ENCODE measurements at regions not wholly inside any gene's neighbourhood (a gene's known extent, or its start where the extent isn't known, plus 50 kb on each side); places are given as distances from the start of the nearest gene placed in this dataset.

DNA sequence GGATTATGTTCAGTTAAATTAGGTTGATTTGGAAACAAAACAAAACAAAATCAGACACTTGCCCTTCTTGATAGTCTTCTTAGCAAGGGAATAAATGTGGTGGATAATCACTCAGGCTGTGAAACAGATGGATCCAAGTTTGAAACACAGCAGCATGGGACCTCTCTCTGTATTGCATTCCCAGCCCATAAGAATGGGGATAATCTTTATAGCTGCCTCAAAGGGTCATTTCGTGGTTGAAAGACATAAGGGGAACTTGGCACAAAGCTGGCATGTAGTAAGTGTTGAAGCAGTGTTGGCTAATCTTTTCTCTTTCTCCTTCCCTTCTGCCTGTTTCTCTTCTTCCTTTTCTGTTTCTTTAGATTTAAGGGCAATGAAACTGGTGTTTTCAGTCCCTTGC, 333.9 kb upstream of the TLE4 start:
- DNase-seq, result no peak

DNA sequence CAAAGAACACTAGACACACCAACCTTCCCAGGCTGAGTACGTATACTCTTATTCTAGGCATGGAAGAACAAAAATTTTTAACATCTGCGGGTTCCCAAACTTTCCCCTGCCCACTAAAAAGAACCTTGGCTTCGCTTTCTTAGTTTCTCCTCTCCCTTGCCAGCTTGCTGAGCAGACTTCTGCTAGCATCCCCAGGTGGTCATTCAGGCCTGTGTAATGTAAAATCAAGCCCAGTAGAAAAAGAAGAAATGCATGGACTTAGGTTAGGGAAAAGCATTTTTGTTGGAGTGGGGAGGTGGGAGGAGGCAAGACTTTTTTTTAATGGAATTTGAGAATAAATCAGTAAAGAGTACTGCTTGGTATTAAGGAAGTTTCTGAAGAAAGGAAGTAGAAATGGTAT, 331.0 kb upstream of the TLE4 start:
- DNase-seq, result no peak

DNA sequence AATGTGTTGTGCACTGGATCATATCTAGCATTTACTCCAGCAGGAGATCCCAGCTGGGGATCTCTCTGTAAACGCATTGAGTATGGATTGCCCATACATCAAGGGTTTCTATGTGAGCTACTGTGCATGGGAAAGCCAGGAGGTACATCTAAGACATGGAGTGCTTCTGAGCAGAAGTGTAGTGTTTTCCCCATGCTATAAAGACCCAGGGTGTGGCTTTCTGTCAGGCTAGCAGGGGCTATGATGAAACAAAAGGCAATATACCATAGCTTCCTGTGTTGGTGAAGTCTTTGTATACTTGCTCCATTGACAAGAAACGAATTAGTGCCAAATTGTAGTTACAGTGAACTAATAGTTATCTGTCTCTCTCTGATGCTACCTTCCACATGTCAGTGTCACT, 329.3 kb upstream of the TLE4 start:
- no peak for DNase-seq

DNA sequence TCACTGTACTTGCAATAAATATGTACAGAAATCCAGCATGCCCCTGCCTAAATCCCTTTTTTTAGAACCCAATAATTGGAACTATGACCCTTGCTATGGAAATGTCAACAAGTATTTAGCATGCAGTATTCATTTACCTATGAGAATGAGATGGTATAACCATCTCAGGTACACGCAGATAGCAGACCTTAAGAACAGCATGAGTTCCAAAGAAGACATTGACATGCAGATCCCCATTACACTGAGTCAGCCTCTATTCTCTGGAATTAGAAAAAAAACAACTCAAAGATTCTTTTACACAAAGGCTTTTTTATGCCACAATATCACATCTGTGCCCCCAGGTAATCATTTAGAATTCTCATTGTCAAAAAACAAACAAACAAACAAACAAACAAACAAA, 325.6 kb upstream of the TLE4 start:
- no peak for DNase-seq

DNA sequence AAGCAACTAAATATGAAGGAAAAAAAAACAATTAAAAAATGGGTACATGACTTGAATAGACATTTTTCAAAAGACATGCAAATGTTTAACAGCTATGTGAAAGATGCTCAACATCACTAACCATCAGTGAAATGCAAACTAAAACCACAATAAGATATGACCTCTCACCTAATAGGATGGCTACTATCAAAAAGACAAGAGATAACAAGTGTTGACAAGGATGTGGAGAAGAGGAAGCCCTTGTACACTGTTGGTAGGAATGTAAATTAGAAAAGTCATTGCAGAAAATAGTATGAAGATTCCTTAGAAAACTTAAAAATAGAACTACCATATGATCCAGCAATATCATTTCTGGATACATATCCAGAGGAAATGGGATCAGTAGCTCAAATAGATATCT, 324.7 kb upstream of the TLE4 start:
- no peak for DNase-seq

DNA sequence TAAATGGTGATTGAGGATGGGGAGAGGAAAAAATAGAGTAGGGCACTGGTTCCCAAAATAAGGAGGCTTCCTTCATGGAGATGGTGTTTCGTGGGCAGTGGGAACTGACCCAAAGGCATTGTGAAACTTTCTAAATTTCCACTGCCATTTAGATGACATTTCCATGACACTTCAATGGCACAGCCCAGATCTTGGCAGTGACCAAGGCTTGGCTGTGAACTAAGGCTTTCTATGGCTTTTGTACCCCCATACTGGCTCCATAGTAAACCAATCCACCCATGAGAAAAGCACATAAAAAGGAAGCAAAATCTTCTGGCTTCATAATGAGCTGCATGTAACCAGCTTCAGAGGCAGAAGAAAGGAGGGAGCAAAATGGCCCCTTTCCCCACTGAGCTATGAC, 321.0 kb upstream of the TLE4 start:
- DNase-seq, result no peak

DNA sequence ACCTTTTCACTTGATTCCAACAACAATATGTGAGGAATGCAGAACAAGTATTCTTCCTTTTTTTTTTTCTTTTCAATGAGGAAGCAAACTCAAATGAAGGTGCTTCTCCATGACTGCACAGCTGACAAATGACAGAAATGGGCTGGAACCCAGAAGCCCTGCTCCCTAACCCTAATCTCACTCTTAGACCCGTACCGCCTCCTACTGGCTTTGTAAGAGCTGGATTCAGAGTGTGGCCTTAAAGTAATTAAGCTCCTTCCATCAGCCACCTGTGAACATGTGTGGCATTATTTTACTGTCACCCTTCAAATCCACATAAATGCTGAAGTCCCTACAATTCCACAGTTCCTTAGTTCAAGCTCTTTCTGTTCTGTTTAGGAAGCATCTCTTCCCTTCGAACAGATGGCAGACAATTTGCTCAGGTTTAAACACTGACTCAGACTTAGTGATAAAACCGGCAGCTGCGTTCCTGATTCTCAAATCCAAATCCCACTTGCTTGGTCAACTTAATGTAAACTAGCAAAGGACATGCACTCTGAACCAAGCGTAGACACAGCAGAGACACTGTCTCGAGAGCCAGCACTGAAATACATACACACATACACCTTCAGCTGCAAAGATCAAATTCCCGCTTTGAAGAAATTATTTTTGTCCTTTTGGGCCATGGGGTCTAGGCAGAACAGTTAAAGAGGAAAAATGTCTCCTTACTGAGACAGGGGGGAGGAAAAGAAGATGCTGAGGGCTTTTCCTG, 316.7 kb upstream of the TLE4 start:
- DNase-seq, result no peak

DNA sequence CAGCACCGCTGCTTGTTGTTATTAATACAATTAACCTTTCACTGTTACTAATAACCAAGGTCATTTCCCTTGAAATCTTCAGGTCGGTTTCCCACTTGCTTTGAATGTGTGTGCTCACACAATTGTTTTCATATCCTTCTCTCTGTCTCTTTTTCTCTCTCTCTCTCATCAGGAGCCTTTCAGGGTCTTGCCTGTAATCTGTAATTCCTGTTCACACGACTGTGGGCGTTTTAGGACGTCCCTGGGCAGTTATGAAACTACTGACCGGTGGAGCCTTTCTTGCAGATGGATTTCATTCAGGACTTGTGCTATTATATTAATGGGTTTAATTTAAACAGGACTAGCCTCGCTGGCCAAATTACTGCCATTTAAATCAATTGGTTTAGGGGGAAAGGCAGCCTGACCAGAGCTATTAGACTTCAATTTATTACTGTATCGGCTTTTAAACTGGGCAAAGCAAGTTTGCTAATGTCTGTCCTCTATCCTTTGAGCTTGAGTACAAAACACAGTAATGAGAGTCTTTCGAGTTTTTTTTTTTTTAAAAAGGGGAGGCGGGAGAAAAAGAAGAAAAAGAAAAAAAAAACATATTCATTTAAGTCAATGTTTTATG, 316.0 kb upstream of the TLE4 start:
- DNase-seq, result no peak

DNA sequence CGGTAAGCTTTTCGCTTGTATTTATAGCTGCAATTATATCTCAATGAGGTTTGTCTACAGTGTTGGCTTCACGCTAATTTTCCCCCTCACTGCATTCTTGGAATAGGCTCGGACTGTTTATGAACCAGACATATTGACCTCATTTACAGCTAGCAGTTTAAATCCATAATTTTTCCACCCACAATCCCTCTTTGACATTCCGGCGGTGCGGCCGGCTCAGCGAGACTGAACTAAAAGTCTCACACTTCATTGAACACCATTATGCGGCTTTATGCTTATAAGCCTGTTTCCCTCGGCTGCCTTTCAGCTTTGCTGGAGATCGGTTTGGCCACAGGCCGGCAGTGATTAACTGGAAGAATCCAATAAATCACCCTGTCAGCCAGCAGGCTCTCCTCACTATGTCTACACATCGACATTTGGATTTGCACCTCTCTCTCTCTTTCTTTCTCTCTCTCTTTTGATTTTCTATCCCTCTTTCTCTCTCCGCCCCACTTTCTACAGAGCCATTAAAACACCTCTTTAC, 315.0 kb upstream of the TLE4 start:
- peak; percentile 51 for DNase-seq

DNA sequence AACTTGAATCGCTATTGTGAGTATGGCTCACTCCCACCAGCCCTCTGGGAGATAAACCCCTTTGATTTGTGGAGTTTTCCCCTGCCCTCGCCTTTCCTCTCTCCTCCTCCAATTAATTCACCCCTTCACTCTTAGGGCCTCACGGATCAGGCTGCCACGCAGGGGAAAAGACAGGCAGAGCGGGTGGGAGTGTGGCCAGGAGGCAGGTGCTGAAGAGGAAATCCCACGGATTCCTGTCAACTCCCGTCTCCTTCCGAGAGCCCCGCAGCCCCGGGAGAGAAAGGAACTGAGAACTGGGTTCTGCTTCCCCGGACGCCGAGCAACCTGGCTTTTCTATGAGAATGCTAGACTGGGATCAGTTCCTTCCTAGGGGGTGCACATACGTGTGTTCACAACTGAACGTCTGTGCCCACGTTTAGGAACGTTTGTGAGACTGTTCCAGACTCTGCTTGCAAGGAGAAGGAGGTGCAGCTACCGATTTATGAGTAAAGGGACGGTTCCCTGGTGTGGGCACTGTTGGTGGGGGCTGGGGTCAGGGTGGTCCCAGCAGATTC, 314.5 kb upstream of the TLE4 start:
- no peak for DNase-seq

DNA sequence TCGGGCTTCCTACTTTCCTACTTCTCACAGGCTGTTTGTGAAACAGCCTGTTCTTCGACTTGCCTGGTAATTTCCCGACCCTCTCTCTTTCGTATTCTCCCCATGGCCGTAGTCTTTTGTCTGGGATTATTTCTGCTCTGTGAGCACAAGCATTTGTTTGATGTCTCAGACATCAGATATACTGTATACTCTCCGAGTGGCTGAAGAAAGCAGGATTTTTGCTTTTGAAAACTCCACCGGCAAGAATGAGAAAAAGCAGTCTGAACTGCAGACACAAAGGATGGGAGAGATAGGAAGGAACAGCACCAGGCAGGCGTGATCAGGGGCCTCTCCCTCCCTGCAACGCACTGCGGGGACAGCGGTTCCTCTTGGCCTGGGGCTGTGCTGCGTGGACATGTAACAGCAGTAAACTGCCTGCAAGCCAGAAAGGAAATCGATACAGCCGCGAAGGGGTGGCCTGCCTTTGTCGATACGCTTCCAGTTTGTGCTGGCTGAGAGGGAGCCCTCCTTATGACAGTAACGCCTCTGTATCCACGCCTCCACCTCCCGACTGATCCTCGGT, 313.9 kb upstream of the TLE4 start:
- no peak for DNase-seq

DNA sequence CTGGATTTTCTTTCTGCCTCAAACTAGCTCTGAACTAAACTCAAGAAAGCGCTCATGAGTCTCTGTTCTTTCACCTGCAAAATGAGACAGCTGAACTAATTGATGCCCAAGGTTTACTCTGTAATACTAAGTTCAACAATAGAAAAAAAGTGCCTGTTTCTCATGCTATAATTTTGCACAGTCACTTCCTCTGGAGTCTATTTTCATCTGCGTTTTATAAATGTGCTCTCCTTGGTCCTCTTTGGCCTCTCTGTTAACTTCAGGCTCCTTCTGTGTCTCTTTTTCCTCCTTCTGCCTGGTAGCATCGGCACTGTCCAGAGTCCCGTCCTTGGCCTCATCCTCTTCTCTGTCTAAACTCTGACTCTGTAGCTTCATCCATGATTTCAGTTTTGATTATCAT, 311.9 kb upstream of the TLE4 start:
- DNase-seq, result no peak

DNA sequence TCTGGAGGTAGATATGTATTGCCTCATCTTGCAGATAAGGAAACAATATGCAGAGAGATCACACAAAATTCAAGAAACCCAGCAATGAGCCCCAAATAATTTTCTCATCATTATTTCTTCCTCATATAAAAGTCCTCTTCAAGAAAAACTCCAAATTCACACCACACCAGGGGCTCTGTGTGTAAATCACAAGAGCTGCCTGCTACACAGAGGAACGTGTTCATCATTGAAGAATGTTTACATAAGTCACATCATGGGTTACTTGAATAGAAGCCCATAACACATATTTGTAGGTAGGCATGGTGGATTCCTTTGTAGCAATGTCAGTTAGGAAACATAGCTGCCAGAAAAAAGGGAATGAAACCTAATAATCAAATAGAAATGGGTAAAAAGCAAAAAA, 308.1 kb upstream of the TLE4 start:
- DNase-seq, result no peak

DNA sequence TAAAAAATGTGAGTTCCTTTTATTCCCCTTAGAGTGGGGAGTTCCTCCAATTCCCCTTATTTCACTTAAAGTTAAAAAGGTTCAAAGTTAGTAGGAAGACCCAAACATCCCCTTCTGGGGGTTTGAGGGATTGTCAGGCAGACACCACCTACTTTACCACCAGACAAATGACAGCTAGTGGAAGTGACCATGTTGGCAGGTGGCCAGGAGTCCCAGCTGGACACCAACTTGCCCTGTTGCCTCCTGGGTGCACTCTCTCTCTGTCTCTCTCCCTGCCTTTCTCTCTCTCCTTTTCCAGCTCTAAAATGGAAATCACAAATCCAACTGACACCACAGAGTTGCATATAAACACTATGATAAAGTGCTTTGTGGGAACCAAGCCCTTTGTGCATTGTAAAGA, 307.7 kb upstream of the TLE4 start:
- no peak for DNase-seq

DNA sequence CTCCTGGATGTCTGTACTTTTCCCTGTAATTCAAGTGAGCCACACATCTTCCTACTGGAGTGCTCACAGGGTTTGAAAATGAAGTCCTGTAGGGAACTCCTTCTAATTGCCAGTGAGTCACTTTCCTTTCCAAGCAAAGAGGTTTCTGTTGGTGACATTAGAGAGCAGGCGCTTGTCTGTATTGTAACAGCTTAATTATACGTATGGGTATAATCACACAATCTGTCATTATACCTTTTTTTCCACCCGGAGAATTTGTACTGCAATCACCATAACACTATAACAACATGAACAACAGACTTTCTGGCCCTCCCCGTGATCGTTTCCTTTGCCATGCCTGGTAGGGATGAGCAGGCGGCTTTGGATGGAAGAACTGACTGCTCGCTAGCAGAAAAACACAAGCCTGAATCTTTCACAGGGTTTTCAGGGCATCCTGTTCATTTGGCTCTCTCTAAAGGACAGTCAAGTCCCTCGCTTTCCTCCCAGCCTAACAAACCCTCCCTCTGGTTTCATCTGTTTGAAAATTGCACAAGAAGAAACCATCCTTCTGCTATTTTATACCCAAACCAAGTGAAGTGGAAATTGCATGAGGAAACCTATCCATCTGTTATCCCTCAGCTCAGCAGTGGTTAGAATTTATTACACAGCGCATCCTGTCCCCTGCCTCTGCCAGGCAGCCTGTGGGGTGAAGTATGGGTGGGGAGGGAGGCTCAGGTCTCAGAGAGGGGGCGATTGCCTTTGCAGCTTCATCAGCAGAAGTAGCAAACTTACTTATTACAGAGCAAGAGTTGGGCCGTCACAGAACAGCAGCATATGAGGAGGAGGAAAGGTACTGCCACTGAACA, 307.0 kb upstream of the TLE4 start:
- no peak for DNase-seq

DNA sequence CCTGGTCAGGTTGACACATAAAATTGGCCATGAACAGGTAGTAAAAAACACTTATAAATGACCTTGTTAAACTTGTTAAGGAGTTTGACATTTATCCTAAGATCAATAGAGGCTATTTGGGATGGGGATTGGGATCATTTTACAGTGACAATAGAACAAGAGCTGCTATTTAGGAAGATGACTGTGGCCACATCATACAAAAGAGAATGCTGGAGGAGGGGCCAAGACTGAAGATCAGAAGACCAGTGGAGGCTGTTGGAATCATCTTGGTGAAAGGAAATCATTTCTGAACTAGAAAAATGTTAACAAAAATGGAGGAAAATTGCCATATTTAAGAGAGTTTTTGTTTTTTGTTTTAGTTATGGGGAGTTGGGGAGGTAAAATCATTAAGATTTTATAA, 304.8 kb upstream of the TLE4 start:
- no peak for DNase-seq

DNA sequence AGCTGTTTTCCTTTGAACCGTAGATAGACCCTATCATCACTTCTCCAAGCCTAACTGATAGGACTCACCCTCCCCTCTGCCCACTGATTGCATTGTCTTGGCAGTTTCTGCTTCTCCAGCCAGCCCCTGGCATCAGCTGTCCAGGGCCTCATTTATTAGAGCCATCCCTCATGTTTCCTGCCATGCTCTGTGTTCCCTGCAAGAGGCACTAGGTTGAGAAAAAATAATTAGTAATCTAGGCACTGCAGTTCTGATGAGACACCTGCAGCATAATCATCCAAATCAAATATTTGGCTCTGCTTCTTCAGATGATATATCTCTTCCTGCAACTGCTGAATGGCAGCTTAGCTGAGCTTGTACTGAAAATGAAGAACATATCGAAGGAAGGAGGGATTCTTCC, 303.0 kb upstream of the TLE4 start:
- peak; percentile 57 for DNase-seq

DNA sequence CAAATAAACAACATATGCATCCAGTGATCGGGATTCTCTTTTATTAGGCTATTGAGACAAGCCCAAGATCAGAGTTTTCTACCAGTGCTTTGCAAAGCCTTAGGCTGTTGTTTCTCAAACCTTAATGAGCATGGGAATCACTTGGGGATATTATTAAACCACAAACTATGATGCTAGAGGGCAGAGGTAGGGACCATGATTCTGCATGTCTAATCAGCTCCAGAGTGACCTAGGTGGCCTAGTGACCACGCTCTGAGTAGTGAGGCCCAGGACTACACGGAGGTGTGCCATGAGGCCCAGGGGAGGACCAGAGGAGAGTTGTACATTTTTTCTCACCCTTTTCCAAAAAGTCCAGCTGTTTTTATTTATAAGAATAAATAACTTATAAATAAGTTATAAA, 298.5 kb upstream of the TLE4 start:
- no peak for DNase-seq

DNA sequence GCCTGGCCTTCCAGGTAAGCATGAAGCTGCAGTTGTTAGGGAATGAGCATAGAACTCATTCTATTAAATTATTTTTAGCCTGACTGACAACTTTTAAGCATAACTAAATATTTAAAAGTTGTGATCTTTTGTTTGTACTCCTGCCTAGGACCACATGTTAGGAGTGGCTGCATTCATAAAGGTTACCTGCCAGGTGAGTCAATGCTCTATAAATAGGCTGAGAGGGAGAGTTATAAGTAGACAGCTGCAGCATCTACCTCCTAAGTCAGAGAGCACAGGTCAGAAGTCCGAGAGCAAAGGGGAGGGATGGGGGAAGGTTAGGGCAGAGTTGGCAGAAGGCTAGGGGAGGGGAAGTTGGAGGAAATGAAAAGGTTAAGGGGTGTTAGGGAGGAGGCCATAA, 292.4 kb upstream of the TLE4 start:
- no peak for DNase-seq

DNA sequence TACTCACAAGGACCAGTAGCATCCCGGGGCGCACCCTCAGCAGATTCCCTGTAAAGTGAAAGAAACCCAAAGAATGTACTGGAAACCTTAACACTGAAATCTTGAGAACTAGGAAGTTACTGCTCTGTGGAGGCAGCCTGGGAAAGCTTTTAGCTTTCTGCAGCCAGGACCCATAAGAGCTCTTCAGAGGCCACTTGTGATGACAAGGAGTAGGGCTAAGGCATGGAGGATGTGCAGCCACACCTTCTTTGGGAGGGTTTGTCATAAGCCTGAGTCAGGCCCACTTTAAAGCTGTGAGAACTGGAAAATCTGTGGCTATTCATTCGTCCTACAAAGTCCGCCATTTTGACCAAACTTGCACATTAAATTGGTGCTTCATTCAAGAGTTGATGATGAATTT, 291.1 kb upstream of the TLE4 start:
- DNase-seq, result peak; percentile 24

DNA sequence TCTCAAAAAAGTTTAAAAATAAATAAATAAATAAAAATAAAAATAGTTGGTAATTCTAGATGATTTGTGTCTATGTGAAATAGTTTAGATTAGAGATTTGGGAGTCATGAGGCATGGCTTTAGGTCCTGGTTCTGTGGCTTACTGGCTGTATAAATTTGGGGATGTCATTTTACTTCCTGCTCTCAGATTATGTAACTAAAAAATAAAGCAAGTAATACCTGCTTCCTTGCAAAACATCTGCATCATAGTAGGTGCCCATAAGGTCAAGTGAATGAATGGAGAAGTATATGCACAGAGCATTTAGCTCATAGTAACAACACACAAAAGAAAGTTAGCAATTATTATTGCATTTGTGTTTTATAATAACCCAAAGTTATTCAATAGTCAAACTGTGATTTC, 287.7 kb upstream of the TLE4 start:
- no peak for DNase-seq

DNA sequence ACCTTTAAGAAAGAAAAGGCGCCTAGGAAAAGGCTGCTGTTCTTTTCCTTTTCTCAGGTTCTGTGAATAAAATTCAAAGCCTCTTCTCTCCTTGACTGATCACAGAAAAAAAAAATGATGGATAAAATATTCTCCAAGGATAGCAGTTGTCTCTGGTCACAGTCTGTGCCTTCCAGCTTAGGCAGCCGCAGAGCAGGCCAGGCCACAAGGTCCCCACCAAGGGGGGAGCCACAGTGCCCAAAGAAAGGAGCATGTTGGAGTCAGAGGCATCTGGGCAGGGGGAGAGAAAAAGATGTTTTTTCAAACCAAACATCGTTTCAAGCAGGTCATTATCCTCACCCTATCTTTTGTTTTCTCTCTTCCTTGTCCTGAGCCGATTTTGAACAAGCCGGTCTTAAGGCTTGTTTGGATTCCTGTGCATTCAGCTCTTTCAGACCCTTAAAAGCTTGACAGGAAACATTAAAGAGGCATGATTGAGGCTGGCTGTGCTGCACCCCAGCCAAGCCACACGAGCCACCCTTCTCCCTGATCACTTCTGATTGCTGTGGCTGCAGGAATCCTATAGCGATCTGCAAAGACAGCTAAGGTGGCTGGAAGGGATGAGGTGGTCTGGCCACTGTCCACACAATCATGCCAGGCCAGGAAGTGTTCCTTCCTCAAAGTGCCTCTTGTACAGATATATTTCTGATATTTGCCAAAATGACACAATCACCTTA, 284.6 kb upstream of the TLE4 start:
- no peak for DNase-seq
